Hematopoietic multipotent progenitor cell treated with erythropoietin and hydrocortisone succinate and interleukin-3 and kit ligand, for 4 days (in vitro differentiated cells): ENCODE measurements at regions not wholly inside any gene's neighbourhood (a gene's known extent, or its start where the extent isn't known, plus 50 kb on each side); places are given as distances from the start of the nearest gene placed in this dataset.

Experiments used
- DNase-seq: peaks from one replicate; pipeline ENCODE4 v3.0.0-alpha.2; 2015

DNA sequence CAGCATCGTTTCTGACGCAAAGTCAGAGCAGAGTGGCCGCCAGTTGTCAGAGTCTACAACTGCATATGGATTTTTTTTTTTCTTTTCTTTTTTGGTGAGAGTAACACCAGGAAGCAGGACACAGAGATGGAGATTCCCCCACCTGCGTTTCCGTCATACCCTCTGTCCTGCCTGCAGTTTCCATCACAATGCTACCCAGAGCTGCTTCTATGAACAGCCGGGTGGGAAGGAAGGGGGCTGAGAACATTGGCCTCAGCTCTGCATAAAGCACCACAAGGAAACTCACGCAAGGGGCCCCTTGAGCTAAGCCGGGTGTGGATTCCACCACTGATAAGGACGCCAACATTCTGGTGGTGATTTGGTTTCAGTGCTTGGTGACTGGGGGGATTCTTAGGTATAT, 183.5 kb upstream of the AFDN start:
- DNase-seq: no peak

DNA sequence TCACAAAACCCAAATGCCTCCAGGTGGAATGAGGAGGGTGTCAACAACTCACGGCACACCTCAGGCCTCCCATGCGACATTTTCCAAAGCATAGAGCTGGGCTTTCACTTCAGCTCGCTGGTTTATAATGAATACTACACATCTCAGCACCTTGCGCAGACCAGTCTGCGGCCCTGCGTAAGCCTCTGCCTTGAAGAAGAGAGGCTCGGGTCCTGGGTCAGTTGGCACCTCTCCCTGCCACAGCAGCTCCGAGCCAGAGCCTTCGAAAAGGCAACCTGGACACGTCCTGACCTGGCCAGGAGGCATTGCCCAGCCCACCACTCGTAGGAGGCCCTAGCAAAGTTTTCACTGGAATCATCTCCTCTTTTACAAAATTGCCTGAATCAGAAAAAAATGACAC, 183.0 kb upstream of the AFDN start:
- no peak for DNase-seq

DNA sequence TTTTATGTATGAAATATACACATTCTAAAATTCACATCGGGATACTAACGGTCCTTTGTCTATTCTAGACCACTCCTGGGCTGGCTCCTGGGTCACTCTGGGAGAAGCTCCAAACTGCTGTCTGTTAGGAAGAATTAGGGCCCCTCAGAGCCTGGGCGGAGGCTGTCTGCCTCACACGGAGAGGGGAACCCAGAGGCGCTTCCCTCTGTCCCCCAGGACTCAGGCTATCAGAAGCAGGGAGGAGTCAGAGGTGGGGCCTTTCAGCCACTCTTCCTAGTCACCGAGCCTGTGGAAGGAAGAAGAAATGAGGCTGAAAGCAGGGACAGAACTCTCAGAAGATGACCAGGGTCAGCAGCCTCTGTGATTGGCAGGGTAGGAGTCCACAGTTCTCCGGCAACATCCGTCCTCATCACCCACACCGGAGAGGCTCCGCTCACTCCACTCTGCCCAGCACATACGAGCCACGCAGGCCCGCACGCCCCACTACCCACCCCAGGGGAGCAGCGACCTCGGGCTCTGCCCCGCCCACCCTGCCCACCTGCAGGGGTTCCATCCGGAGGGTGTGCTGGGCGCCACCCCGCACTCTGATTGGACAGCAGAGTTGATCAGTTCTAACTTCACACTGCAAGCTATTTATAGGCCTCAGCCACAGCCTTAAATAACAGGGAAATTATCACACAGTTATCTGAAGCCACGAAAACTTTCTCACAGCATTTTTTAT, 182.1 kb upstream of the AFDN start:
- no peak for DNase-seq

DNA sequence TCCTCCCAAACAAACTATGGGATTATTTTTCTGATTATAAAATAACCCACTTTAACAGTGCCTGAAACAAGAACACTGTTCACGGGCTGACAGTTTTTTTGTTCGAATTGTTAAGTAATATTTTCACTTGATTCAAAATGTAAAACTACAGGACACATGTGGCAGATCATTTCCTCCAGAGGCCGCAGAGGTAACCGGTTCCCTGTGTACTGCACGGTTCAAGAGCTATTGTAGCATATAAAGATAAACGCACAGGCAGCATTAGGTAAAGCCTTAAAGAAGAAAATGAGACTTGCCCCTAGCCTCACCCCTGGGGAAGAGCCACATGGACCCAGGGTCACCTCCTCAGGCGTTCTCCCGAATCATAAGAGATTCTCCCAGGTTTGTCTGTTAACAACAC, 181.3 kb upstream of the AFDN start:
- DNase-seq: peak; percentile 25

DNA sequence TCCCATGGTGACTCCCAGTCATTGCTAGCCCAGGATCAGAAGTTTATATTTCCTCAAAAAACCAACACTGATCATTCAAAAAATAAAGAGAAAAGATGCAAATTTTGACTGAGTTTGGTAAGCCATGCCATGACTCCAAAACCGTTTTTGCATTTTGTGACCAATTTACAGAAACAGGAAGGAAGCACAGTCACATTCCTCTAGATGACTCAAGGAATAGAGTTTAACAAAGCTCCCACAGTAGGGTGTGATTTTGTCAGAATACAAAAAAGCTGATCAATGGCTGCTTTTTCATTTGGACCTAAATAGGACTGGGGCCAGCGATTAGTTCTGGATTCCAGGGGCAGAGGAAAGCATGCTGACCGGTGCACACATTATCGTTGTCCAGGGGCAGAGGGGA, 179.4 kb upstream of the AFDN start:
- peak; percentile 15 for DNase-seq

DNA sequence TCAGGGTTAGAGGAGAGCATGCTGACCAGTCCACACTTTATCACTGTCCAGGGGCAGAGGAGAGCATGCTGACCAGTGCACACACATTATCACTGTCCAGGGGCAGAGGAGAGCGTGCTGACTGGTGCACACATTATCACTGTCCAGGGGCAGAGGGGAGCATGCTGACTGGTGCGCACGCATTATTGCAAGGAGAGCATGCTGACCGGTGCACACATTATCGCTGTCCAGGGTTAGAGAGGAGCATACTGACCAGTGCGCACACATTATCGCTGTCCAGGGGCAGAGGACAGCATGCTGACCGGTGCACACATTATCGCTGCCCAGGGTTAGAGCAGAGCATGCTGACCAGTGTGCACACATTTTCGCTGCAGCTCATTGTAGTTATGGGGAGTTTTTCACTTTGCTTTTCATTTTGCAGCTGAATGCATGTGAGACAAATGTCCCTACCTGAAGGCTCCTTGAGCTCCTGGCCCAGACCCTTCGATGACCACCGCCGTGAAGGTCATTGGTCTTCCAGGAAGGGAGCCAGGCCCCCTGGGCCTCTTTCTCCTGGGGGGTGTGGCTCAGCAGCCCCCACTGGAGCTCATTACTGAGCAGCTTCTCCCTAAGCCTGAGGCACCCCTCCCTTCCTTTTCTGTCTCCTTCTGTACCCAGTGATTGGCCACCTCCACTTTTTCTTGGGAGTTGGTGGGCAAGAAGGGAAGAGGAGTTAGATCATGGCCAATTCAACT, 178.8 kb upstream of the AFDN start:
- no peak for DNase-seq

DNA sequence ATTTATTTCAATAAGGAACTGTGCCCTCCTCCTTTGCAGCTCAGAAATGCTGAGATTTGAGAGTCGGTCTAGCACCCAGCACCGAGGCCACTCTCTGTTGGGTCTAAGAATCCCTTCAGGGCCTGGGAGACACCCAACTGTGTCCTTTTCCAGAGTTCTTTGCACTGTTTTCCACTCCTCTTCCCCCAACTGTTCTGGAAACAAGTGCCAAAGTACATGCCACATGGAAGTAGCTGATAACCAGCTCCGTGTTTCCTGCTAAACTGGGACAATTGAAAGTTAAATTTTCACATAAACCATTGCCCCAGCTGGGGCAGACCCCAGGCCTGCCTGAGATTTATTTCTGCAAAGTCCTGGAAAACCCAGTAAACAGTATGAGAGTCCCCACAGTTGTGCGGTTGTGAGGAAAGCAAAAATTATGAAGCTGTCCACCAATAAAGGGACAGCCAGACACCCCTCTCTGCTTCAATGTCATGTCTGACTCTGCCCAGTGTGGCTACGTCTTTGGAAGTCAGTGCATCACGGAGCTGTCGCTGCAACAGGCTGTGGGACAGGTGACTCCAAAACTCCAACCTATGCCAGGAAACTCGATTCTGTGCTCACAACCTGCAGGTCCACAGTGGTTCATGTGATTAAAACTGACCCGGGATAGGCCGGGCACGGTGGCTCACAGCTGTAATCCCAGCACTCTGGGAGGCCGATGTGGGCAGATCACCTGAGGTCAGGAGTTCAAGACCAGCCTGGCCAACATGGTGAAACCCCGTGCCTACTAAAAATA, 178.0 kb upstream of the AFDN start:
- DNase-seq: no peak

DNA sequence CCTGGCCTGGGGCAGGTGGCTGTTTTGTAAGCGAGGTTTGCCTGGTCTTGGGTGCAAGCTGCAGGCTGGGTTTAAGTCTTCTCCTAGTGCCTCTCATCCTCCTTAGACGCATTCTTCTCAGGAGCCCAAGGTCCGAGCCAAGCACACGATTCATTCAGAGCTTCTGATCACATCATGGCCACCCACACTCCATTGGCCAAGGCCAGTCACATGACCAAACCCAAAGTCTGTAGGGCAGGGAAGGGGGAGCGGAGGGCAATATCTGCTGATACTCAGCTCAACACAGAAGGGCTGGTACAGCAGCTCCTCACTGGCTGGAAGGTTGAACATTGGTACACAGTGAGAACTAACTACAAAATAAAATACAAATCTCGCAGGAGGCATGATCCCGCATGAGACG, 177.2 kb upstream of the AFDN start:
- no peak for DNase-seq

DNA sequence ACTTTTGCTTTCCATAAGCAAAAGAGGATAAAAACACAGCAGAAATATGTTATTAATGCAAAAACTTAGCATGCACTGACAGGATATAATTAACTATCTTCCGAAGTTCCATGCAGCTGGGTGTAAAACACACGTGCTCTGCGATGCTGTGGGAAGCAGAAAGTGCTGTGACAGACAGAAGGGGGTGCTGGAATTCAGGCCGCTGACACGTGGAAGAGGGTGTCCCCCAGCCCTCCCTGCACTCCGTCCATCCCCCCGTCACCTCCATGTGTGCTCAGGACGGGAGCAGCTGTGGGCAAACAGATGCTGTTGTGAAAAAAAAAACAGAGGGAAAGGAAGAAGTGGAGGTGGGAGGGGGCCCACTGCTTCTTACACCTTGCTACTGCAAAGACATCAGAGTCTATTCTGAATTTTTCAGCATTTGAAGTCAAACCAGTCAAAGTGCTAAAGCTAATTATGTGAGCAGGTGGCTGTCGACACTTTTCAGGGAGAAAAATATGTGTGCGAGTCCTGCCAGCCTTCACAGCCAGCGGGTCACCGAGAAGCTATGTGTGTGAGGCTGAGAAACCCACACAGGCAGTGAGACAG, 175.9 kb upstream of the AFDN start:
- DNase-seq: no peak

DNA sequence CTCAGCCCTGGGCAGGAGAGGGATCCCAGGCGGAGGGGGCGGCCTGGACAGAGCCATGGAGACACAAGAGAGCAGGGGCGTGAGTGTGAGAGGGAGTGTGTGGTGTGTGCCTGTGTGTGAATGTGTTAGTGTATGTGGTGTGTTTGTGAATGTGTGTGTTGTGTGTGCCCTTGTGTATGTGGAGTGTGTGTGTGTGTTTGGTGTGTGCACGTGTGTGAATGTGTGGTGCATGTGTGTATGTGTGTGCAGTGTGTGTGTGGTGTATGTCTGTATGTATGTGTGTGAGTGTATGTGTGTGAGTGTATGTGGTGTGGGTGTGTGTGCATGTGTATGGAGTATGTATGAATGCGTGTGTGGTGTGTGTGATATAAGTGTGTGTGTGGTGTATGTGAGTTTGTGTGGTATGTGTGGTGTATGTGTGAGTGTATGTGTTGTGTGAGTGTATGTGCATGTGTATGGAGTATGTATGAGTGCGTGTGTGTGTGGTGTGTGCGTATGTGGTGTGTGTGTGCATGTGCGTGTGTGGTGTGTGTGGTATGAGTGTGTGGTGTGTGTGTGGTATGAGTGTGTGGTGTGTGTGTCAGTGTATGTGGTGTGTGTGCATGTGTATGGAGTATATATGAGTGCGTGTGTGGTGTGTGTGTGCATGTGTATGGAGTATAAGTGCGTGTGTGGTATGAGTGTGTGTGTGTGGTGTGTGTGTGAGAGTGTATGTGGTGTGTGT, 175.2 kb upstream of the AFDN start:
- no peak for DNase-seq

DNA sequence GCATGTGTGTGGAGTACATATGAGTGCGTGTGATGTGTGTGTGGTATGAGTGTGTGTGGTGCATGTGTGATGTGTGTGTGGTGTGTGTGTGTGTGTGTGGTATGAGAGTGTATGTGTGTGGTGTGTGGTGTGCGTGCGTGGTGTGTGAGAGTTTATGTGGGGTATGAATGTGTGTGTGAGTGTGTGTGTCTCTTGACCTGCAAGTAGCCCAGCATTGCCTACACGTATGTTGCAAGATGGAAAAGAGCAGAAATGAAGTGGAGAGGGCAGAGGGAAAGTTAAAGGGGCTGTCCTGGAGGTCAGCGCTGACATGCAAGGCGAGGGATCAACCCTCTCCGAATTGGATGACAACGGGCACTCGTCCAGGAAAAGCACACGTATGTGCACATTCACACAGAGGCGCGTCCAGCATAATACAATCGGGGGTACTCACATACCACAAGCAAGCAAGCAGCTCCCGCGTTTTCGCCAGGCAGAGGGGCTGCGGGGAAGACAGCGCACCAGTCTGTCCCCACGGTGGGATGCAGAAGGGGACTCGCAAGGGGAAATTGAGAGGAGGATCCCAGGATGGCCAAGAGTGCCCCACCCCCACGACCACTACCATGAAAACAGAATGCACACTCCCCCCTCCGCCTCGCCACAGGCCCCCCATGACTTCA, 174.5 kb upstream of the AFDN start:
- no peak for DNase-seq

DNA sequence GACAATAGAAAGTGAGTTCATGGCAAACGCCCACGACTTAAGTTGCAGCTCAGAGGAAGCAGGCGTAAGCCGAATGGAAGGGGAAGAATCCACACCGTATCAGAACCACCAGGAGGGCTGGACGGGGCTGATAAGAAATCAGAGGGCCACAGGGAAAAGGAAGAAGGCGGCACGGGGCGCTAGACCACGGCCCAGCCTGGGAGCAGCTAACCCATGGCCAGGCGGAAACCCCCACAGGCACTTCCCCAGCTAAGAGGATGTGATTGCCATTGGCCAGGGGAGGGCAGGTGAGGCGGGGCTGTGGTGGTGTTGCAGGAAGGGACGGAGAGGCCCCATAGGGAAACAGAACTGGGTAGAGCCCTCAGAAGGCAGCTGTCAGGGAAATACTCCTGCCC, 174.0 kb upstream of the AFDN start:
- DNase-seq: peak; percentile 60

DNA sequence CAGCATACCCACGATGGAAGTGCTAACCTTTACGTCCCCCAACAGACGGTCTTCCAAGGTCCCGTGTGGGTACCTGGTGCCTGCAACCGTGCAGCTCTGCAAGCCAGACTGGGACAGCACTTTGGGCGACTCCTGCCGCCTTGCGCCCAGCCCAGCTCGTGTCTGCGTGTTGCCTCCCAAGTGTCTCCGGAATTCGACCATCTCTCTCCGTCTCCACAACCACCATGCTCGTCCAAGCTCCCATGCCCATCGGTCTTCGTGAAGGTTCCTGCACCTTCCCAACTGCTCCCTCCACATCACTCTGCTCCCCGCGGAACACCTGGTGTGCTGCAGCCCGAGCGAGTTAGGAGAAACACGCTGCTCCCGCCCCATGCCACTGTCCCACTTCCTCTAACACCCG, 173.2 kb upstream of the AFDN start:
- no peak for DNase-seq

DNA sequence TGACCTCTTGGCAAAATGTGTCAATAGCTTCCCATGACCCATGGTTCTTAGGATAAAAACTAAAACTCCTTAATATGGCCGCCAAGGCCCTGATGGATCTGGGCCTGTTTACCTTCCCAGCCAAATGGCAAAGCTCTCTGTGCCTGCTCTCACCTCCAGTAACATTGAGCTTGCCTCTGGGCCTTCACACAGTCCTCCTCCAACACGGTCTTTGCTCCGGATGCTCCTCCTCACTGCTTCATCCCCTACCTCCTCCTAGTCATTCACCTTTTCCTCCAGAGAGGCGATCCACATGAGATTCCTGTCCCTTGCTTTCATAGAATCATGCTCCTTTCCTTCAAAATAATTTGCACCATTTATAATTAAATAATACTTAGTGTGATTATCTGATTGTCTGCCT, 172.3 kb upstream of the AFDN start:
- no peak for DNase-seq

DNA sequence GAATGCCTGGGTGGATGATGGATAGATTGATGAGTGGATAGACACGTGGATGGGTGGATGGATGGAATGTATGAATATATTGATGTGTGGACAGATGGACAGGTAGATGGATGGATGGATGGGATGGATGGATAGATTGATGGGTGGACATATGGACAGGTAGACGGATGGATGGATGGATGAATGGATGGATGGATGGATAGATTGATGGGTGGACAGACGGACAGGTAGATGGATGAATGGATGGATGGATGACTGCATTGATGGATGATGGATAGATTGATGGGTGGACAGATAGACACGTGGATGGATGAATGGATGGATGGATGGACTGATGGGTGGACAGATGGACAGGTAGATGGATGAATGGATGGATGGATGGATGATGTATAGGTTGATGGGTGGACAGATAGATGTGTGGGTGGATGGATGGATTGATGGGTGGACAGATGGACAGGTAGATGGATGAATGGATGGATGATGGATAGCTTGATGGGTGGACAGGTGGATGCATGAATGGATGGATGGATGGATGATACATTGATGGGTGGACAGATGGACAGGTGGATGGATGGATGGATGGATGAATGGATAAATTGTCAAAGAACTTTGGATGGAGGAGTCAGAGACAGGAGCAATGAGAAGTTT, 171.4 kb upstream of the AFDN start:
- no peak for DNase-seq

DNA sequence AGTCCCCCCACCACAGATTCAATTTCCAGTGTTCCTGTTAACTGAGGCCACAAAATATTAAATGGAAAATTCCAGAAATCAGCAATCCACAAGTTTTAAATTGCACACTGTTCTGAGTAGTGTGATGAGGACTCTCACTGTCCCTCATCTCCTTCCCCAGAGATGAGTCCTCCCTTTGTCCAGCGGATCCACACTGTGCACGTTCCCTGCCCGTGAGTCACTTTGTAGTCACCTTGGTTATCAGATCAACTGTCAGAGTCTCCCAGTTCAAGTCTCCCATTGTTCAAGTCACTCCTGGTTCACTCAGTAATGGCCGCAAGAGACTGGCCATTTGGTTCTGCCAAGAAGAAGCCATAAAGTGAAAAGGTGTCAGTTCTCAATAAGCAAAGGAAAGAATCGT, 168.6 kb upstream of the AFDN start:
- DNase-seq: no peak

DNA sequence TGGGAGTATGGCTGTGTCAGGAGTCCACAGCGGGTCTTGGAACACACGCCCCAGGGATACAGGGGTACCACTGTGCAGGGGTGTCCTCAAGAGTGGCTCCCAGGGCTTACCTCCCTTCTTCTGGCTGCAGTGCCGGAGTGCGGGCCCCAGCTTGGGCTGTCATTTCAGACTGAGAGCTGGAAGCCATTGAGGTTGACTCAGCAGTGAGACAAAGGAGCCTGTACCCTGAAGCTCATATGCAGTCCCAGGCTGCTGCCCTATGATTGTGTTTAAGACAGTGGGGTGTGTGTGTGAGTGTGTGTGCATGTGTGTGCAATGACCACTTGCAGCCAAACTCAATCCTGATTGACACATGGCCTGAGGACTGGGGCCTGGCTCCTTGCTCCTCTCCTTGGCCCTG, 167.7 kb upstream of the AFDN start:
- DNase-seq: no peak

DNA sequence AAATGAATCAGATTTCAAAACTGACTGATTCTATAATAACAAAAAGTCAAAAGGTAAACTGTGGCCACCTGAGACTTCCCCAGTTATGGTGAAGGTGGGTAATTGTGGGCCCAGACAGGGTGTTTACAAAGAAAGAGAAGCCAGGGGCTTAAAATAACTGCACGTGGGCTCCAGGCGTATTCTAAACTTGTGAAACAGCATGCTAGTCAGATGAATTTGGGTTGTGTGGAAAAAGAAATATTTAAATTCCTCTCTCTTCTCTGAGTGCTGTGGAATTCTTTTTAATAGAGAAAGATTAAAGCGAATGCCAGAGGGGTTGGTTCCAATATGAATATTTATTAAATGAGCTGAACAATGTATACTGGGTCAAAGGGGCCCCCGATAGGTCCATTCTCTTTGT, 166.3 kb upstream of the AFDN start:
- no peak for DNase-seq

DNA sequence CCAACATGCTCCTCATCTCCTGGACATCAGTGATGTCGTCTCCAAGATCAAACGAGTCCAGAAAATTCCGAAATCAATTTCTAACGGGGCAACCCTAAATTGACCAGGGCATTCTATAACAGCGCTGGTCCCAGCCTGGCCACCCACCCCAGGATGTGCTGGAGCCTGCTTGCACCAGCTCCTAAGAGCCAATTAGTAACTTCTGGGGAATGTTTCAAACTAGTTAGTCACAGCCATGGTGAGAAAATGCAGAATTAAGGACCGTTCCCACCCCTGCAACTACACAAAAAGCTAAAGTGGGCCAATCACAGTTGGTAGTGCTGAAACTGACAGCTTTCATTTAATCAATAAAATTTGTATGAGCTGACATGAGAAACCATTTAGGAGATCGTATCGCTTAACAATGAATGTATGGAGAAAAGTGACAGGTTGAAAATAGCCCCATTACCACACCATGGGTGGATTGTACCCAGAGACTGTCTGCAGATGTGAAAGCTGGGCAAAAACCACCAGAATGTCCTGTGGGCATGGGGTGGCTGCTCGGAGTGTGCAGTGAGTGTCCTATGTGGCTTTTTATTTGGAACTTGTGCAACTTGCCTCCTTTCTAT, 165.7 kb upstream of the AFDN start:
- DNase-seq: no peak

DNA sequence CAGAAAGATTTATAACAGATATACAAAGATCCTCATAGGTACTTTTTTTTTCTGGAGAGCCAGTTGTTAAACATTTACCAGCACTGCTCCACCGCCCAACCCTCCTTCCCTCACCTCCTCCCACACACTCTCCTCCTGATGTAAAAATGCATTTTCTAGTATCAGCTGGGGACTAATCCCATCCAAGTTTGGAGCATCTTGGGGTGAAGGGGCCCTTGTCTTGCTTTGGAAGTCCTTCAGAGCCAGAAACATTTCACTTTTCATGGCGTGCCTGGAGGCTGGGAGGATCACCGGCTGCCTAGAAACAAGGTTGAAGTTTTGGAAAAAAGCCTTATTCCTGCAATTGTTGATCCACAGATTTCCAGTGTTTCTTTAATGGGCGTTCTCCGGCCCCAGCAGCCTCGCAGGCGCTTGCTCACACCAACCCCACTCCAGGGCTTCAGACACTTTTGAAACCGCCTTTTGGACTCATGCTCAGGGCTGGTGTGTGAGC, 165.1 kb upstream of the AFDN start:
- DNase-seq: no peak
